G401.6 (cell line): ENCODE measurements at regions not wholly inside any gene's neighbourhood (a gene's known extent, or its start where the extent isn't known, plus 50 kb on each side); places are given as distances from the start of the nearest gene placed in this dataset.

Experiments
- FAIRE-seq: peaks from 2 replicates; lab custom pipeline; 2012; peaks lifted over from hg19 to GRCh38; lab: Jason Lieb, UNC

GRCh38 chr14:101506926-101507835, 54.1 kb upstream of the DIO3 start:
- no peak for FAIRE-seq

DNA sequence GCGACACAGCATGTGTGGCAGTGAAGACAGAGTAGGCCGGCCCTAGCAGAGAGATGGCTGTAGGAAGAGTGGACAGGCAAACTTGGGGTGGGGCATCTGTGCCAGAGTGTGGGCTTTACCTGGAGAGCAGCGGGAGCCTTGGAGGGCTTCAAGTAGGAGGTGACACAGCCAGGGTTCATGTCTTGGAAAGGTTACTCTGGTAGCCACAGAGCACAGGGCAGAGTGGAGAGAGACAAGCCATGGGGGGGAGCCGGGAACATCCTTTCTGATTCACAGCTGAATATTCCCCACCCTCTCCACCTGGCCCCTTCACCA, 53.5 kb upstream of the DIO3 start:
- FAIRE-seq = no peak

- no peak for FAIRE-seq
Observed at GRCh38 chr14:101508196-101508947, 52.9 kb upstream of the DIO3 start.

- no peak for FAIRE-seq
Observed at GRCh38 chr14:101508948-101509729, 52.2 kb upstream of the DIO3 start.

GRCh38 chr14:101509730-101510371, 51.4 kb upstream of the DIO3 start:
- no peak for FAIRE-seq

DNA sequence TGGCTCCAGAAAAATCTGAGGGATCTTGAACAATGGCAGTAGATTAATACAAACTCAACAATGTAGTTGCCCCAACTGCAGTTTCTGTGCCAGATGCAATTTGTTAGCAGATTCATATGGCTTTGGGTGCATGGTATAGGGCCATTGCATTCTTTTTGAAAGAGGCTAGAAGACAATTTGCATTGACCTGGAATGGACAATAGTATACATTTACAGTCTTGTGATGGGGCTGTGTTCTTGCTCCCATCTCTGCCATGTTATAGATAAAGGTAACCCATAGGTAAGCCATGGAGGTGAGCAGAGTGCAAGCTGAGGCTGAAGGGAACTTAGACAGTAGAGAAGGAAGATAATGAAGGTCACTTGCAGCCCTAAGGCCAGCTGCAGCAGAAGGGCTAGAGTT, 50.1 kb upstream of the DIO3 start:
- no peak for FAIRE-seq
